HCT116 (cell line): ENCODE measurements at regions not wholly inside any gene's neighbourhood (a gene's known extent, or its start where the extent isn't known, plus 50 kb on each side); places are given as distances from the start of the nearest gene placed in this dataset.
"Not testable (repeated sequence)": the region's sequence is repeated elsewhere in the genome, so short reads cannot be mapped to it uniquely, and the experiment has no call there.

Experiments used
- CEBPB ChIP-seq: IDR thresholded peaks from 2 replicates; pipeline ENCODE4 v1.6.1; 2012; ENCODE audit warnings: low read depth
- EZH2 ChIP-seq: fragments of 200-600 bp; sonication (generic); IDR thresholded peaks from 2 replicates; pipeline ENCODE4 v1.6.1; 2017; ENCODE audit warnings: antibody characterized with exemption, mixed run types
- EZH2phosphoT487 ChIP-seq: fragments of 200-600 bp; IDR thresholded peaks from 2 replicates; pipeline ENCODE4 v1.6.1; 2018; ENCODE audit warnings: antibody characterized with exemption, borderline replicate concordance
- POLR2A ChIP-seq: IDR thresholded peaks from 2 replicates; pipeline ENCODE4 v1.7.0; 2011; ENCODE audit warnings: borderline replicate concordance; ENCODE audit not compliant: insufficient read depth, insufficient read length; ENCODE audit errors: extremely low read depth
- POLR2AphosphoS5 ChIP-seq: IDR thresholded peaks from 2 replicates; pipeline ENCODE4 v1.6.1; 2011; ENCODE audit warnings: mild to moderate bottlenecking, low read depth, low read length, moderate library complexity
- RAD21 ChIP-seq: IDR thresholded peaks from 2 replicates; pipeline ENCODE4 v1.6.1; 2012; ENCODE audit warnings: low read depth, mild to moderate bottlenecking
- SIN3A ChIP-seq: IDR thresholded peaks from 2 replicates; pipeline ENCODE4 v1.6.1; 2012; ENCODE audit warnings: low read depth
- SP1 ChIP-seq: IDR thresholded peaks from 2 replicates; pipeline ENCODE4 v1.6.1; 2012; ENCODE audit warnings: low read depth
- YY1 ChIP-seq: IDR thresholded peaks from 2 replicates; pipeline ENCODE4 v1.6.1; 2011; ENCODE audit warnings: low read length, low read depth, moderate library complexity, mild to moderate bottlenecking; ENCODE audit not compliant: insufficient replicate concordance; ENCODE audit errors: extremely low read depth
- ZNF274 ChIP-seq: fragments of 200-500 bp; sonication (Bioruptor generic); IDR thresholded peaks from 2 replicates; pipeline ENCODE4 v1.6.1; 2014; ENCODE audit warnings: mild to moderate bottlenecking, low read depth, low read length, inconsistent platforms
- TF ChIP-seq, protein P1 (sequence below), 3 experiments: fragments of 200-600 bp in 1 of 3; sonication (generic) in 1 of 3; IDR thresholded peaks in 2 of 3; conservative IDR thresholded peaks in 1 of 3; 2 replicates each; pipeline ENCODE4 v1.5.1; 2012 to 2017; ENCODE audit warnings: low read depth in 2 of 3, low read length in 2 of 3, antibody characterized with exemption in 1 of 3, borderline replicate concordance in 1 of 3, control low read depth in 1 of 3, mild to moderate bottlenecking in 1 of 3, mixed read lengths in 1 of 3, mixed run types in 1 of 3, moderate library complexity in 1 of 3; ENCODE audit not compliant: insufficient read depth in 1 of 3
- TF ChIP-seq, protein P2 (sequence below): IDR thresholded peaks from 2 replicates; pipeline ENCODE4 v1.6.1; 2012
- TF ChIP-seq, protein P3 (sequence below): IDR thresholded peaks from 2 replicates; pipeline ENCODE4 v1.6.1; 2012

- not testable (repeated sequence) for TF ChIP-seq POLR2A, YY1, RAD21, CEBPB, POLR2AphosphoS5, ZNF274, EZH2, EZH2phosphoT487, SP1, SIN3A
- TF ChIP-seq, protein P1, sequence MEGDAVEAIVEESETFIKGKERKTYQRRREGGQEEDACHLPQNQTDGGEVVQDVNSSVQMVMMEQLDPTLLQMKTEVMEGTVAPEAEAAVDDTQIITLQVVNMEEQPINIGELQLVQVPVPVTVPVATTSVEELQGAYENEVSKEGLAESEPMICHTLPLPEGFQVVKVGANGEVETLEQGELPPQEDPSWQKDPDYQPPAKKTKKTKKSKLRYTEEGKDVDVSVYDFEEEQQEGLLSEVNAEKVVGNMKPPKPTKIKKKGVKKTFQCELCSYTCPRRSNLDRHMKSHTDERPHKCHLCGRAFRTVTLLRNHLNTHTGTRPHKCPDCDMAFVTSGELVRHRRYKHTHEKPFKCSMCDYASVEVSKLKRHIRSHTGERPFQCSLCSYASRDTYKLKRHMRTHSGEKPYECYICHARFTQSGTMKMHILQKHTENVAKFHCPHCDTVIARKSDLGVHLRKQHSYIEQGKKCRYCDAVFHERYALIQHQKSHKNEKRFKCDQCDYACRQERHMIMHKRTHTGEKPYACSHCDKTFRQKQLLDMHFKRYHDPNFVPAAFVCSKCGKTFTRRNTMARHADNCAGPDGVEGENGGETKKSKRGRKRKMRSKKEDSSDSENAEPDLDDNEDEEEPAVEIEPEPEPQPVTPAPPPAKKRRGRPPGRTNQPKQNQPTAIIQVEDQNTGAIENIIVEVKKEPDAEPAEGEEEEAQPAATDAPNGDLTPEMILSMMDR (IDR thresholded peaks at IDR 0.05 in 2 of 3, conservative IDR thresholded peaks at IDR 0.05 in 1 of 3; ENCODE audit: borderline replicate concordance in 1 of 3, insufficient read depth in 1 of 3, low read depth in 2 of 3, low read length in 2 of 3) = not testable (repeated sequence)
- TF ChIP-seq, protein P2, sequence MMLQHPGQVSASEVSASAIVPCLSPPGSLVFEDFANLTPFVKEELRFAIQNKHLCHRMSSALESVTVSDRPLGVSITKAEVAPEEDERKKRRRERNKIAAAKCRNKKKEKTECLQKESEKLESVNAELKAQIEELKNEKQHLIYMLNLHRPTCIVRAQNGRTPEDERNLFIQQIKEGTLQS = not testable (repeated sequence)
- TF ChIP-seq, protein P3, sequence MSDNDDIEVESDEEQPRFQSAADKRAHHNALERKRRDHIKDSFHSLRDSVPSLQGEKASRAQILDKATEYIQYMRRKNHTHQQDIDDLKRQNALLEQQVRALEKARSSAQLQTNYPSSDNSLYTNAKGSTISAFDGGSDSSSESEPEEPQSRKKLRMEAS = not testable (repeated sequence)
Measured at GRCh38 chr5:144994356-144994755, 823.7 kb downstream of the KCTD16 start.
